T-helper 2 cell treated with Interferon-gamma antibody and Interleukin-4, amounts not matched to agents 100 ng/mL and 5 ng/mL, for 36 hours (primary cell): ENCODE measurements at regions not wholly inside any gene's neighbourhood (a gene's known extent, or its start where the extent isn't known, plus 50 kb on each side); places are given as distances from the start of the nearest gene placed in this dataset.

Experiments used
- intact Hi-C: fragments of 100-400 bp; cut with micrococcal nuclease; formaldehyde crosslinking; loops from one replicate; pipeline ENCODE4 v1.15.1; 2023

DNA sequence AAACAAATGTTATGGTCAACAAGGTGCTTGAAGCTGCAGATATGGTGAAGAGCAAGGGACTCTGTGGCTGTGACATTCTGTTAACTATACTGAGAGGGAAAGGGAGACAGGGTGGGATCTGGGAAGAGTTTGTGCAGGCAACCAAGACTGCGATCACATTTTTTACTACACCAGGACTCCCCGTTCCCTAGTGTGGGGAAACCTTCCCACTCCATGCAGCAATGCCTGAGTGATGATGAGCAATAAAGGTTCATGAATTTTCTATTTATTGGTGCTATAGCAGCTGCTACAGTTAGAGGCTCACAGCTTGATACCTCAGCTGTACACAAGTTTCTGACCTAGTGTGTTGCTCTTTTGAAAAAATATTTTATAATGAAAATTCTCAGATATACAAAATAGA, 160.9 kb upstream of the SGO1 start:
- intact Hi-C loops, result no loop called here

DNA sequence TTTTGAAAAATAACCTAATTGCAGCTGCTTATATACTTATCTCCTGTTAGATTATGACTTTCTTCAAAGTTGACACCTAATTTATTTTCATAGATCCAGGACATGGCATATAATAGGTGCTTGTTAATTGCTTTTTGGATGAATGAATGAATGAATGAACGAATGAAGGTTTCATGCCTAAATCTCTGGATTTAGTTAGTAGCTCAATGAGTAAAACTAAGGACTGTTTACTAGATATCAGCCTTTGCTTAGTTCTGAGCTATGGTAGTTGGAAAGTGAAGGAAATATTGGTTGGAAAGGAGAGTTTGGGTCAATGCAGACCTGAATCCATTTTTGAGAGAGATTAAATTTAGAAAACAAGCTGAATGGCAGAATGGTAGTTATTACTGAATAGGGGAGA, 160.4 kb upstream of the SGO1 start:
- intact Hi-C loops, result no loop called here

DNA sequence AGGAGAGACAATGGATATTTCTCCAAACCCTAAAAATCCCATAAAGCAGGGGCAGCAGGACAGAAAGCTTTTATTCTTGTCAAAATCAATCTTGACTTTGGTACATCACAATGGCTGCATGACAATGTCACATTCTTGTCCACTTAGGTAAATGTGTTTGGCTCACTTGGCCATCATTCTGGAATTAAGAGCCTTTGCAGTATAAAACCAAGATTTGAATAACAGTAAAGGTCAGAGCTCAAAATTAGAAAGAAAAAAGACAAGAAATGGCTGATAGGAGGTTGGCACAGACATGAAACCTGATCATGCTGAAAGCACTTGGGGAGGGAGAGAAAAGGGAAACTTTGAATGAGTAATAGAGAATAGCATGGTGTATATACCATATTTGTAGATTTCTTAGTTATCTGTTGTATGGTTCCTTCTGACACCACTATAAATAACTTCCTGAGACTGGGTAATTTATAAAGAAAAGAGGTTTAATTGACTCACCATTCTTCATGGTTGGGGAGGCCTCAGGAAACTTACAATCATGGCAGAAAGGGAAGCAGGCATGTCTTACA, 158.5 kb upstream of the SGO1 start:
- intact Hi-C loops, result no loop called here

DNA sequence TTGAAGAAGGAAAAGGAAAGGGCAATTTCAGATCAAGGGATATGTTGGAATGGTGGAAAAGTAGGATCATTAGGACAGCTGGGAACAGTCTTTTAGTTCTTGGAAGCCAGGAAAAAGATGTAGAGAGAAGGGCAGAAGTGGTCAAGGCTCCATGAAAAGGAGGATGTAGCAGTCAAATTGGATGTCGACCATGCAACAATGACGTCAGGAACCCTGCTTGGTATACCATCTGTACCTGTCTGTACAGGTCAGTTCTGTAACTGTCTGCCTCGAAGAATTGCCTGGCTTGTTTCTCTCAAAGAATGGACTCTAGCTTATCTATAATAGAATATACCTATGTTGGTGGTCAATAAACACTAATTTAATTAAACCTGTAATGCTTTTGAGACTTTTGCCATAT, 157.8 kb upstream of the SGO1 start:
- intact Hi-C loops, result no loop called here

DNA sequence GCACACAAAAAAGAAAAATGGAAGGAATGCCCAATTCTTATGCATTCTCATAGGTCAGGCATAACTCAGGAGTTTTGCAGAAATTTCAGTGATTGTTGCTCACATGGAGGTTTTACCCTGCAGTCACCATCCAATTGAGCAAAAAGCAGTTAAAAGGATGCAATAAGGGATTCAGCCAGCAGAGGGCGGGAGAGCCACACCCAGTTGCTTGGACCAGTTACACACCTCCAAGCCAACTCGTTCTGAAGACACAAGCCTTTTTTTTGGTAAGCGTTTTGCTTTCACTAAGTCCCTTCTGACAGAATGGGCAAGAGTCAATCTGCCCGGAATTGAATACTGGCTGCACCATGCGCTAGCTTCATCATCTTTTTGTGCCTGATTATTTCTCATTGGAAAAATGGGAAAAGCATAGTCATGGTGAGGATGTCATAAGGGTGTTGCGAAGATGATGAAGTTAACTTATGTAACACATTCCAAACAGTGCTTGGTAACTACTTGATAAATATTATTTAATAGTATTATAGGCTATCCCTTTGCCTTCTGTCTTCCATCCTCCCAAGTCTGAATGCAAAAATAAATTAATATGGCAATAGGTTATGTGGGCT, 154.4 kb upstream of the SGO1 start:
- intact Hi-C loops, result loop anchor here (2.0 kb wide), 1 partner anchor 1776 kb away; no protein-coding TSS in a partner anchor

DNA sequence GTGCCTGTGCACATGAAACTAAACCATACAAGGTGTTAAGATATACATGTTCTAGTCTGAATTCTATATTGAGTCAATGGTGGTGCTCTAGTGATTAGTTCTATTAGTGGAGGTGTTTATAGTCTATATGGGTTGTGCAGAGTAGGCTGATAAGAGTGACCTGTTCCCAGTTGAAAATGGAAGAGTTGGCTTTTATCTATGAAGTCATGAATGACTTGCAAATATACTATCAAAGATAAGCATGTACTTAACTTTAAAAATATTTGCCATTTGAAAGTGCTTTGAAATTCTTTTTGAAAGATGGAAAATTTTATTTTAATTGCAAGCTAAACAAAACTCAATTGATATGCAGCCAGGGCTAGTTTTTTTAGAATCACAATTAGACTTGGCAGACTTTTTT, 150.6 kb upstream of the SGO1 start:
- intact Hi-C loops, result no loop called here

DNA sequence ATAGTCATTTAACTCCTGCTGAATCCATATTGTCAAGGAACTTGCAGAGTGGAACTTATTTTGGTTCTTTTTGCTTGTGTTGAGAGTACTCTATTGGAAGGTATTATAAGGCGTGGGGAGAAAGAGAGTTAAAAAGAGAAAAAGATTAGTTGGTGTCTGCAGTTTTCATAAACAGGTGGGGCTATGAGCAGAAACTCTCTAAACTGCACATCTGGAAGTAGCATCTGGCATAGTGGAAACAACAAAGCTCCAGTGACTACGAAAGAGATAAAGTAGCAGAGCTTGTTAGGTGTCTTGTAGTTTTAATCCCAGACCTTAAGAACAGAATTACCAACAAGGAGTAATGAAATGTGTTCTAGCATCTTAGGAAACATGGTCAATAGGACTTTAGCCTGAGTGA, 148.8 kb upstream of the SGO1 start:
- intact Hi-C loops, result no loop called here

DNA sequence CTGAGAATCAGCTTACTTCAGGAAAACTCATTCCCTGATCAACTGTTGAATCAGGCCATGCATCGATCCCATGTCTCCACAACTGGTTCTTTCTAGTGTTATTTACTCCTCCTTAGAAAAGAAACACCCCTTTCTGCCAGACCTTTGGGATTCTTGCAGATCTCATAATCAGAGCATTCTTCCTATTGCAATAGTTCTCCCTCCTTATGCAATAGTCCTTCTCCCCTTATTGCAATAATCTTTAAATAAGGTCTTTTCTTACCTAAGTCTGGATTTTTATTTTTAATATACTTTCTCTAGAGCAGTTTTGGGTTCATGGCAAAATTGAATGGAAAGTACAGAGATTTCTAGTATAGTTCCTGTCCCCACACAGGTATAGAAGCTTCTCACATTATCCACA, 141.9 kb upstream of the SGO1 start:
- intact Hi-C loops, result no loop called here

DNA sequence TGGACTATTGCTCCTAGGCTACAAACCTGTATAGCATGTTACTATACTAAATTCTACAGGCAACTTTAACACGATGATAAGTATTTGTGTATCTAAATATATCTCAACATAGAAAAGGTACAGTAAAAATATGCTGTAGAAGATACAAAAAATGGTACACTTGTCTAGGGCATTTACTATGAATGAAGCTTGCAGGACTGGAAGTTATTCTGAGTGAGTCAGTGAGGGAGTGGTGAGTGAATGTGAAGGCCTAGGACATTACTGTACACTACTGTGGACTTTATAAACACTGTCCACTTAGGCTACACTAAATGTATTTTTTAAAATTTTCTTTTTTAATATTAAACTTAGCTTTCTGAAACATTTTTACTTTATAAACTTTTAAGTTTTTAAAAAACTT, 140.5 kb upstream of the SGO1 start:
- intact Hi-C loops, result no loop called here

DNA sequence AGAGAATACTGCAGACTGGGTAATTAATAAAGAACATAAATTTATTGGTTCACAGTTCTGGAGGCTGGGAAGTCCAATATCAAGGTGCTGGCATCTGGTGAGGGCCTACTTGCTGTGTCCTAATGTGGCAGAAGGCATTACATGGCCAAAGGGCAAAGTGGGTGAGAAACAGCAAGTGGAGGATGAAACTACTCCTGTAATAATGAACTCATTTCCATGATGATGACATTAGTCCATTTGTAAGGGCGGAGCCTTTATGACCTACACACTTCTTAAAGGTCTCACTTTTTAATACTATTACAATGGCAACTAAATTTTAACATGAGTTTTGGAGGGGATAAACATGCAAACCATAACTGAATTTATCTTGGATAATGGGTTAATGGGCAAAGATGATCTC, 139.6 kb upstream of the SGO1 start:
- intact Hi-C loops, result no loop called here

DNA sequence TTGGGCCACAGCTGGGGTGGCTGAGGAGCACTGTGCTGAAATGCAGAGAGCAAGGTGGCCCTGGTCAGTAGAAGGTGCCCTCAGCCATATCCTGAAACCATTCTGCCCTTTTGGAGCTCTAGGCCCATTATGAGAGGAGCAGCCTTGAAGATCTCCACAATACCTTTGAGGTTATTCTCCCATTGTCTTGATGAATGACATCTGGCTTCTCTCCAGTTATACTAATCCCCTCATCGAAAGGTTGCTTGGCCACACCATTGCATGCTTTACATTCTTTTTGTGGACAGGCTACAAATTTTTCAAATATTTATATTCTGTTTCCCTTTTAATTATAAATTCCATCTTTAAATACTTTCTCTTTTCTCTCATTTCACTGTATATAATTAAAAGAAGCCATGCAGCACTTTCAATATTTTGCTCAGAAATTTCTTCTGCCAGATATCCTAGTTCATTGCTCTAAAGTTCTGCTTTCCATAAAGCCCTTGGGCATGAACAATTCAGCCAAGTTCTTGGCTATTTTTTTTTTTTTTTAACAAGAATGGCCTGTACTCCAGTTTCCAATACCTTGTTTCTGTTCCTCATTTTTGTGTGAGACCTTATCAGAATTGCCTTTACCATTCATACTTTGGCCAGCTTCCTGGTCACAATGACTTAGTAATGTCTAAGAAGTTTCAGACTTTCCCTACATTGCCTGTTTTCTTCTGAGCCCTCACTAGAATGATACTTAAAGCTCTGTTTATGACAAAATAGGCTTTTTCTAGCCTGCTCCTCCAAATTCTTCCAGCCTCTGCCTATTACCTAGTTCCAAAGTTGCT, 138.9 kb upstream of the SGO1 start:
- intact Hi-C loops, result no loop called here

DNA sequence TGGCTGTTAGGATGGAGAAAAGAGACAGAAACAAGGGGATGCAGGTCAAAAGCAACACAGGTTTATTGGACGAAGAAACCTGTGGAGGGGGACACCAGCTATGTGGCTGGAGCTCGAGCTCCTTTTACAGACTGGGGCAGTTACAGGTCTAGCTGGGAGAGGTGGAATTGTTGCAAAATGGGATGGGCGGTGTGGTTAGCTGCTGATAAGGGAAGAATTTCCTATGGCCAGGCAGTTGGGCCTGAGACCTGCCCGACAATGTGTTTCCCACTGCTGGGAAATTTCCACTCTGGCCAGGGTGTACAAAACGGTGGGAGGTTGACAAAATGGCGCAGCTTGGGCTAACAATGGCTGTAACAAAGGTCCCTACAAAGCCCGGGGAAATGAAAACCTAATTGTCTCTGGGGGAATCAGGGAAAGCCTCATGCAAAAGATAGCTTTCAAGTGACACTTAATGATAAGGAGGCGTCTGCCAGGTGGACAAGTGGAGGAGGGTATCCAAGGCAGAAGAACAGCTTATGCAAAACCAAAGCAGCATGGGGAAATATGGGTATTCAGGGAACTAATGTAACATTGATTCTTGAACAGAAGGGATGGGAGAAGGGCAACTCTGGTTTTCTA, 137.4 kb upstream of the SGO1 start:
- intact Hi-C loops, result no loop called here

DNA sequence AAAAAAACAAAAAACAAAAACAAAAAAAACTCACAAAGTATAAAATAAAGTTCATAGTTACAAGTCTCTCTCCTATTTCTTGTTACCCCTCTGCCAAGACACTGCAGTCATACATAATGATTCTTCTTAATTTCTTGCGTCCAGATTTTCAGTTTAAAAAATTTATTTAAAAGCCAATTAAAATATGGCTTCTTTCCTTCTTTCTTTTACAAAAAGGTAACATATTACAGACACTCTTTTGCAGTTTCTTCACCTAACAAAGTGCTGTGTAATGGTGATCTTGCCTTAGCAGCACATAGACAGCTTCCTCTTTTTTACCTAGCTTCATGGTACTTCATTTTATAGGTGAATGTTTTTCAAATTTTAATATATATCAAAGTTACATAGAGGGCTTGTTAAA, 136.1 kb upstream of the SGO1 start:
- intact Hi-C loops, result no loop called here

DNA sequence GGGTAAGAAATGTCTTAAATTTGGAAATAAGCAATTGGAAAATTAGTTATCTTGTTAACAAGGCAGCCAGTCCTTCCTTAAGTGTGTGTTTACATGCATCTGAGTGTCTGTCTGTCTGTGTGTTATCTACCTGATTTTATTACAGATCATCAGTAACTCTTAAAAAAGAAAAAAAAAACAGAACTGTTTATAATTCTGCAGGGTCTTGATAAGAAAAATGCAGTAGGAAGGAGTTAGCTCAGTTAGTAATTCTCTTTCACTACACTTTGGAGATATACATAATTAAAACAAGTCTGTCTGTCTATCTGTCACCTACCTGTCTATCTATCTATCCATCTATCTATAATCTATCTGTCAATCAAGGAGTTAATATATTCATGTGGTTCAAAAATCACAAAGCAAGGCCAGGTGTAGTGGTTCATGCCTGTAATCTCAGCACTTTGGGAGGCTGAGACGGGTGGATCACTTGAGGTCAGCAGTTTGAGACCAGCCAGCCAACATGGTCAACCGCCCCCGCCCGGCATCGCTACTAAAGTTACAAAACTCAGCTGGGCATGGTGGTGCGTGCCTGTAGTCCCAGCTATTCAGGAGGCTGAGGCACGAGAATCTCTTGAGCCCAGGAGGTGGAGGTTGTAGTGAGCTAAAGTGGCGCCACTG, 135.5 kb upstream of the SGO1 start:
- intact Hi-C loops, result no loop called here

DNA sequence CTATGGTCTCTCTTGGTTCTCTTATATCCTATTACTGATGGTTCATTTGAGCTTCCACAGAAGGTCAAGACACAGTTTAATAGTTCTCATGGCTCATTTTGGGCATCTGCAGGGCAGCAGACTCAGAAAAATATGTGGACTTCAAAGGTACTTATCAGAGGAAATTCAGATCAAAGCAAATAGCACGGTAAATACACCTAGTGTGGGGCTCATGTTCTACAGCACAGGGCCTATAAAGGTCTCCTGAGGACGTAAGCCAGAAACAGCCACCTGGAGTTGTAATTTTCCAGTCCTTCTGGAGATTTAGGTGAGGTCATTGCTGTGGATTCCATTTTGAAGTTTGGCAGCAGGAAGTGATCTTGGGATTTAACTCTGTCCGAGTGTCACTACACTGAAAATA, 134.5 kb upstream of the SGO1 start:
- intact Hi-C loops, result no loop called here

DNA sequence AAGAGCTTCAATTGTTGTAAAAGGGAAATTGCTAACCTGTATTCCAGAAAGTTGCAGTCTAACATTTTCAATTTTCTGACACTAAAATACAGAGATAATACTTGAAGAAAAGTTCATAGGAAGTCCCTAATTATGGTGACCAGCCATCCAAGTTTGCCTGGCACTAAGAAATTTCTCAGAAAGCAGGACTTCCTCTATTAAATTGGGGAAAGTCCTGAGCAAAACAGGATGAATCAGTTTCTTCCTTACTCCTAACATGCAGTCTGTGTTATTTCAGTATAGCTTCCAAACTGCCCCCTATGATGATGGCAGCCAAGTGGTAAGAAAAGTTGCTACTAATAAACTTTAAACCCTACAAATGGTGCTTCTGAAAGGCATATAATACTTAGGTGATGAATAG, 133.5 kb upstream of the SGO1 start:
- intact Hi-C loops, result no loop called here

DNA sequence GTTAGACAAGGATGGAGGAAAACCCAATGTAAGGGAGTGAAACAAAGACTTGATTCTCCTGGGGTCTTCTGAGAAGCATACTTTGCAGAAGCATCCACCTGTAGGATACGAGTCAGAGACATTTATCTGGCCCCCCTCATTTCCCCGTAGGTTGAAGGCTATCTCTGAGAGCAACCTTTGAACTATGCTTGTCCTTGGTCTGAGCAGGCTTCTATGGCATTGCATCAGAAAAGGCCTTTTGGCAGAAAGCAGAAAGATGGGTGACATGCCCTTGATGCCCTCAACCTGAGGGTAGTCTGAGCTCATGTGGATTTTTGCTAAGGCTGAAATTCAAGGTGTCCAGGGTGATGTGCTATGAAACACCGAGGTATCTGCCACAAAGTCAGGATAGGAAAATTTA, 131.6 kb upstream of the SGO1 start:
- intact Hi-C loops, result no loop called here

DNA sequence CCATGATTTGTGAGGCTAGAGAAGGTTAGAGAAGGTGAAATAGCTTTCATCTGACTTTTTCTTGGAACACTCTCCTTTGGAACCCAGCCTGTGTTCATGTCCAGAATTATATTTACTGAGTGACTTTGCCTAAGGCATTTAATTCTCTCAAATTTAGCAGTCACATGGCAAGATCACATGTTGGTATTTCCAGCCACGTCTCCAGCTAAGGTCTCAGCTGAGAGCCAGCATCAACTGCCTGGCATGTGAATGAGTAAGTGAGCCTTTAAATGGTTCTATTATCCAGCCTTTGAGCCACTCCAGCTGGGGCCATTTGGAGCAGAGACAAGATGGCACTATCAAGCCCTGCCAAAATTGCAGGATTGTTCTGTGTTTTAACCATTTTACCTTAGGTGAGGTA, 130.2 kb upstream of the SGO1 start:
- intact Hi-C loops, result no loop called here

DNA sequence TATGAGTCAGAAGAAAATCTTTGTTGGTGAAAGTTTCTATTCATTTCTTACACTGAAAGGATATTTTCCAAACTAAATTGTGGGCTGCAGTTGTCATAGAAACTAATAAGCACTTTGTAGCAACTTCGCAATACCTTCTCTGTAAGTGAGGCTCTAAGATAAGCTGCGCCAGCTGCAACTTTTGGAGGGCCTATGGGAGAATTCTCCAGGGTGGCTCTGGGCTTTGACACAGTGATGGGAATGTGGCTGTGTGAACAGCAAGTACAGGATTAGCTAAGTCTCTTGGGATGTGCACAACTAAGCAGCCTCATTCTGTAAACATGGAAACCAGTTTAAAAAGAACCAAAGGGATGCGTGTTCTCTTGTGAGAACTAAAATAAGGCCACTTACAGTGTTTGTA, 124.6 kb upstream of the SGO1 start:
- intact Hi-C loops, result no loop called here

DNA sequence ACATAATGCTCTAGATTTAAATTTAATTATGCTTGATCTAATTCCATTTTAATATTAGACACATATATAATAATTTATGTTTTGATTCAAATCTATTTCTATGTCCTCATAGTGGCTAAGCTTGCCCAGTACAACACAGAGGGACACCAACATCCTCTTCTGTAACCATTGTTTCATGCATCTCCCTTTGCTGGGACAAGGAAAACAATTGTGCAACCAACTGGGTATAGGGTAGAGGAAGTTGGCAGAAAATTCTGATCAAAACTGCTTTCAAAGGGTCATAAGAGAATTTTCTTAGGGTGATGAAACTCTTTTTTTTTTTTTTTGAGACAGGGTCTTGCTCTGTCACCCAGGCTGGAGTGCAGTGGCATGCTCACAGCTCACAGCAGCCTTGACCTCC, 121.4 kb upstream of the SGO1 start:
- intact Hi-C loops, result loop anchor here (10.0 kb wide), 1 partner anchor 423 kb away; no protein-coding TSS in a partner anchor

DNA sequence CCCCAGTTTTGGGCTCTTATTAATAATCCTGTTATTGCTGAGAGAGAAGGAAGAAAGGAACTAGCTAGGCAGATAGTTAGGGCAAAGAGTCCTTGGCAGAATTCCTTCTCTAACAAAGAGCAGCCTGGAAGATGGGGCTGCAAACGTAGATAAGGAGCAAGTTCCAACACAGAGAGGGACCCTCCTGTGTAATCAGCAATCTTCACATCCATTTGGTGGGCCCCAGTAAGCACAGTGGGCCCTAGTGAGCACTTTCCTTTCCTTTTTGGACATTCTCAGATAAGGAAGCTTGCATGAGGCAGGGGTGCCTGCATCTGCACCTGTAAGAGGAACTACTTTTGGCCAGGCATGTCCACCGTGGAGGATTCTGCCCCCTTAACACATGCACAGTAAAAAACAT, 119.6 kb upstream of the SGO1 start:
- intact Hi-C loops, result loop anchor here (10.0 kb wide), 1 partner anchor 421 kb away; no protein-coding TSS in a partner anchor

DNA sequence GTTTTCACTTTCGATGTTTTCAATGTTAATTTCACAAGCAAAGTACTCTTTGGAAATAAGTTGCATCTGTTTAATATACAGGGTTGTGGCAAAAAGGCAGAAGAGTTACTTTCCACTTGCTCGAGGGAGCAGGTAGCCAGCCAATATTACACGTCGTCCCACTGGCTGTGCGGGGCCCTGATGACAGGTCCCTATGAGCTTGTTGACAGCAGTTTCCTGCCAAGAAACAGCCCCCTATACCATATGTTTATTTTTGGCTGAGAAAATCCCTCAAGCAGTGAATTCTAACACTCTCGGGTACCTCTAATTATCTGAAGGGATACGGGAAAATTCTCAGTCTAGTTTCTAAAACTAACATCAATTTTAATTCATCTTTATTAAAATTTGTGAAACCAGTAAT, 116.8 kb upstream of the SGO1 start:
- intact Hi-C loops, result loop anchor here (10.0 kb wide), 1 partner anchor 418 kb away; no protein-coding TSS in a partner anchor
